ENCODE measurements at regions not wholly inside any gene's neighbourhood (a gene's known extent, or its start where the extent isn't known, plus 50 kb on each side); places are given as distances from the start of the nearest gene placed in this dataset.

DNA sequence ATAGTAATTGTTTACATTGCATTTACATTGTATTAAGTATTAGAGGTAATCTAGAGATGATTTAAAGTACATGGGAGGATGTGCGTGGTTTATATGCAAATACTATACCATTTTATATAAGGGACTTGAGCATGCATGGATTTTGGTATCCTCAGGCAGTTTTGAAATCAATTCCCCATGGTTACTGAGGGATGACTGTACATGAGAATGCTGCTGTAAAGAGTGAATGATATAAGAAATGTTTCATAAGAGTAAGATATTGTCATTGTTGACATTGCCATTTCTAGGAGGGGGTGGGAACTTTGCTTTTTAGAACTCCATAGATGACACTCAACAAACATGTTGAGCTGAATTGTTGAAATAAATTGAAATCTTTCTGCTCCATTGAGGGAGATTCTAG lies 185.0 kb downstream of the SEMA6A start:
- Histone ChIP-seq H3K9me3 (ENCODE audit: control insufficient read depth, insufficient read depth, low read depth, low read length) (no peaks in the 10 kb centered on the region), H3K4me3 (ENCODE audit: low read depth, low read length) (no peak overlapping the region)

DNA sequence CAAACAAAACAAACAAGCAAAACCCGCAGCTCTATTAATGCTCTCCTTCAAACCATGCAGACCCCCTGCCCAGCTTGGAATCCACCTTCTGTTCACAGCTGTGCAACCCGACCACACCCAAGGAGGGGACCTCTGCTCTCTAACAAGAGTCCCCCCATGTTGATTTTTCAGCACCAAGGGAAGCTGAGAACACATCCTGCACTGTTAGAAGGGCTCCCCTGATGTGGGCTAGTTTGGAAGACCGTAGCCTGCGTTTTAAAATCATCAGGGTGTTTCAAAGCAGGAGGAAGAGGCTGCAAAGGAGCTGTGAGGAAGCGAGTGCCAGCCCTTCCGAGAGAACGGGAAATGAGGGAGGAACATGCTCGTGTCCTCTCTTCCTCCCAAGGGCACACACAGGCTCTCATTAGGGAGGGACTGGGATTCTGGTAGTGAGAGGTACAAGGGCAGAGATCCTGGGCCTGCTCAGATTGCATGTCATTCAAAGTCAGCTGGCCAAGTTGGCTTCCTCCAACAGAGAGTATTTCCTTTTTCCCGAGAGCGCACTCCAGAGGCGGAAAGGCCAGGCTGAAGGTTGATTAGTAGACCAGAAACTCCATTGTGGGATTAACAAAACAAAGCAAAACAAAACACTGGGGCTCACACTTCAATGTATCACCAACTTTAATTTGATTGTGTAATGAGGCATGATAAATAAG lies 185.9 kb downstream of the SEMA6A start:
- H3K27ac ChIP-seq (ENCODE audit: low read depth, low read length): no peak overlapping the region
- no peak overlapping the region for H3K4me3 ChIP-seq (ENCODE audit: low read depth, low read length)
- H3K9ac ChIP-seq (ENCODE audit: low read length): no peak overlapping the region
- H3K4me1 ChIP-seq (ENCODE audit: control insufficient read depth, insufficient read depth, low read length): peaks cover 5% of the 10 kb centered on the region
- H3K36me3 ChIP-seq (ENCODE audit: control insufficient read depth, insufficient read depth, low read length): no peaks in the 10 kb centered on the region
- H3K27me3 ChIP-seq (ENCODE audit: control insufficient read depth, insufficient read depth, low read length): no peaks in the 10 kb centered on the region
- H3K9me3 ChIP-seq (ENCODE audit: control insufficient read depth, insufficient read depth, low read depth, low read length): no peaks in the 10 kb centered on the region

More for the DNA sequence above, 185.0 kb downstream of the SEMA6A start:
- no peak overlapping the region for H3K27ac ChIP-seq (ENCODE audit: low read depth, low read length)
- H3K36me3 ChIP-seq (ENCODE audit: control insufficient read depth, insufficient read depth, low read length): no peaks in the 10 kb centered on the region
- peaks cover 5% of the 10 kb centered on the region for H3K4me1 ChIP-seq (ENCODE audit: control insufficient read depth, insufficient read depth, low read length)
- no peaks in the 10 kb centered on the region for H3K27me3 ChIP-seq (ENCODE audit: control insufficient read depth, insufficient read depth, low read length)
- H3K9ac ChIP-seq (ENCODE audit: low read length): no peak overlapping the region

- H3K4me3 ChIP-seq (ENCODE audit: low read depth, low read length): no peak overlapping the region
- no peak overlapping the region for H3K27ac ChIP-seq (ENCODE audit: low read depth, low read length)
- peaks cover 5% of the 10 kb centered on the region for H3K4me1 ChIP-seq (ENCODE audit: control insufficient read depth, insufficient read depth, low read length)
- H3K9me3 ChIP-seq (ENCODE audit: control insufficient read depth, insufficient read depth, low read depth, low read length): no peaks in the 10 kb centered on the region
- no peaks in the 10 kb centered on the region for H3K36me3 ChIP-seq (ENCODE audit: control insufficient read depth, insufficient read depth, low read length)
- H3K27me3 ChIP-seq (ENCODE audit: control insufficient read depth, insufficient read depth, low read length): no peaks in the 10 kb centered on the region
- H3K9ac ChIP-seq (ENCODE audit: low read length): no peak overlapping the region
Observed at GRCh38 chr5:116387738-116388137, 186.9 kb downstream of the SEMA6A start.

DNA sequence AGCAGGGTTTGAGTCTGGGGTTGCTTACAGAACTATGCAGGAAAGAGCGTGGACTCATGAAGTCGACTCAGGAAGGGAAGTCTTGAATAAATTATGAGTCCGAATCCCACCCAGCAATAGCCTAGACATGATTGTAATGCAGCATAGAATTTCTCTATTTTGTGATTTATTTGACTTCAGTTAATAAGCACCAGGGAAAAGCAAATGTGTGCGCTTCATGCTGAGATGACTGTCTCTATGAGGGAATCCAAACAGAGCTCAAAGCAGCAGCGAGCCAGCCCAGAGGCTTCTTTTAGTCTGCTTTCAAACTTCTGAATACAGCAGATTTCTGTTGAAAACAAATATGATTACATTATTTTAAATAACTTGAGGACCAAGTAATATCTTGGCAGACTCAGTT lies 188.0 kb downstream of the SEMA6A start:
- H3K27ac ChIP-seq (ENCODE audit: low read depth, low read length): no peak overlapping the region
- no peaks in the 10 kb centered on the region for H3K36me3 ChIP-seq (ENCODE audit: control insufficient read depth, insufficient read depth, low read length)
- H3K9ac ChIP-seq (ENCODE audit: low read length): no peak overlapping the region

DNA sequence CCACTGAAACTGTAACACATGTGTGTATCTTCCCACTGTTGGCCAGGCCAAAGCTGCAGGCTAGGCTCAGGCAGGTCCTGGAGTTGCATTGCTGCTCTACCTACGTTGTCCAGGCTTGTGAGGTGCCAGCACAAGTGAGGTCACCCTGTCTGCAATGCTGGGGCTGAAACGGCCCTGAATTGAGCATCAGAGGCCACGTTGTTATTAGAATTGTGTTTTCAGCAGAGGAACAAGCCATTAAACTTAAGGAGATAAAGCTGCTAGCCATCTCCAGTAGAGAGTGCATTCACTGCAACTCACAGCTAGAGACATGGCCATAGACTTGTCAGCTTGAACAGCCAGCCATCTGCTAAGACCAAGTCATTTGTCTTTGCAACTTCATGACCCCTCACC lies 191.8 kb downstream of the SEMA6A start:
- H3K27me3 ChIP-seq (ENCODE audit: control insufficient read depth, insufficient read depth, low read length): no peaks in the 10 kb centered on the region
- H3K36me3 ChIP-seq (ENCODE audit: control insufficient read depth, insufficient read depth, low read length): no peaks in the 10 kb centered on the region
- no peaks in the 10 kb centered on the region for H3K4me1 ChIP-seq (ENCODE audit: control insufficient read depth, insufficient read depth, low read length)
- H3K27ac ChIP-seq (ENCODE audit: low read depth, low read length): no peak overlapping the region
- H3K4me3 ChIP-seq (ENCODE audit: low read depth, low read length): no peak overlapping the region
- H3K9me3 ChIP-seq (ENCODE audit: control insufficient read depth, insufficient read depth, low read depth, low read length): no peaks in the 10 kb centered on the region
- no peak overlapping the region for H3K9ac ChIP-seq (ENCODE audit: low read length)

More for the DNA sequence above, 188.0 kb downstream of the SEMA6A start:
- Histone ChIP-seq H3K9me3 (ENCODE audit: control insufficient read depth, insufficient read depth, low read depth, low read length) (no peaks in the 10 kb centered on the region), H3K4me1 (ENCODE audit: control insufficient read depth, insufficient read depth, low read length) (peaks cover 5% of the 10 kb centered on the region), H3K27me3 (ENCODE audit: control insufficient read depth, insufficient read depth, low read length) (no peaks in the 10 kb centered on the region), H3K4me3 (ENCODE audit: low read depth, low read length) (no peak overlapping the region)

- H3K27ac ChIP-seq (ENCODE audit: low read depth, low read length): no peak overlapping the region
Observed at GRCh38 chr5:116382032-116382873, 192.4 kb downstream of the SEMA6A start.

GRCh38 chr5:116381201-116381600 lies 193.4 kb downstream of the SEMA6A start:
- H3K9me3 ChIP-seq (ENCODE audit: control insufficient read depth, insufficient read depth, low read depth, low read length): no peaks in the 10 kb centered on the region
- peaks cover 7% of the 10 kb centered on the region; the same call in 1 of the 2 replicates for H3K4me1 ChIP-seq (ENCODE audit: control insufficient read depth, insufficient read depth, low read length)

More at GRCh38 chr5:116382032-116382873, 192.4 kb downstream of the SEMA6A start:
- H3K27me3 ChIP-seq (ENCODE audit: control insufficient read depth, insufficient read depth, low read length): no peaks in the 10 kb centered on the region
- H3K4me1 ChIP-seq (ENCODE audit: control insufficient read depth, insufficient read depth, low read length): 0 out of 2 replicates have a peak, but pooled peaks cover 1% of the 10 kb centered on the region
- no peaks in the 10 kb centered on the region for H3K9me3 ChIP-seq (ENCODE audit: control insufficient read depth, insufficient read depth, low read depth, low read length)
- H3K36me3 ChIP-seq (ENCODE audit: control insufficient read depth, insufficient read depth, low read length): no peaks in the 10 kb centered on the region
- H3K4me3 ChIP-seq (ENCODE audit: low read depth, low read length): no peak overlapping the region
- no peak overlapping the region for H3K9ac ChIP-seq (ENCODE audit: low read length)

DNA sequence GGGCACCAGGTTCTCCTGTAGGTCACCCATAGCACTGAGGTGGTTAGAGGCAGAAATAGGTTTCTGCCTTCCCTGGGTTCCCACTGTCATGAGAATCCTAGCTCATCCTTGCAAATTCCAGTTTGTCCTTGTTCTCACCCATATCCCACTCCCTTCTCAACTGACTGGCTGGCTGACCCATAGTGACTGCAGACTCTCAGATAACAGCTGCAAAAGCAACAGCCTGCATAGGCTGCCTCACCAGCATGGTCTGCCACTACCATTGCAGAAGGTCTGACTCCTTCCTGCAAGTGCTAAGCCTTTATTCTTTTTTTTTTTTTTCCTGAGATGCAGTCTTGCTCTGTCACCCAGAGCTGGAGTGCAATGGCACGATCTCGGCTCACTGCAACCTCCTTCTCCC lies 194.0 kb downstream of the SEMA6A start:
- H3K4me1 ChIP-seq (ENCODE audit: control insufficient read depth, insufficient read depth, low read length): peaks cover 7% of the 10 kb centered on the region; the same call in 1 of the 2 replicates
- H3K27ac ChIP-seq (ENCODE audit: low read depth, low read length): no peak overlapping the region
- H3K36me3 ChIP-seq (ENCODE audit: control insufficient read depth, insufficient read depth, low read length): no peaks in the 10 kb centered on the region
- no peaks in the 10 kb centered on the region for H3K27me3 ChIP-seq (ENCODE audit: control insufficient read depth, insufficient read depth, low read length)
- no peak overlapping the region for H3K9ac ChIP-seq (ENCODE audit: low read length)
- H3K4me3 ChIP-seq (ENCODE audit: low read depth, low read length): no peak overlapping the region
- no peaks in the 10 kb centered on the region for H3K9me3 ChIP-seq (ENCODE audit: control insufficient read depth, insufficient read depth, low read depth, low read length)

More at GRCh38 chr5:116381201-116381600, 193.4 kb downstream of the SEMA6A start:
- Histone ChIP-seq H3K9ac (ENCODE audit: low read length) (no peak overlapping the region), H3K27me3 (ENCODE audit: control insufficient read depth, insufficient read depth, low read length) (no peaks in the 10 kb centered on the region), H3K36me3 (ENCODE audit: control insufficient read depth, insufficient read depth, low read length) (no peaks in the 10 kb centered on the region), H3K4me3 (ENCODE audit: low read depth, low read length) (no peak overlapping the region), H3K27ac (ENCODE audit: low read depth, low read length) (no peak overlapping the region)

DNA sequence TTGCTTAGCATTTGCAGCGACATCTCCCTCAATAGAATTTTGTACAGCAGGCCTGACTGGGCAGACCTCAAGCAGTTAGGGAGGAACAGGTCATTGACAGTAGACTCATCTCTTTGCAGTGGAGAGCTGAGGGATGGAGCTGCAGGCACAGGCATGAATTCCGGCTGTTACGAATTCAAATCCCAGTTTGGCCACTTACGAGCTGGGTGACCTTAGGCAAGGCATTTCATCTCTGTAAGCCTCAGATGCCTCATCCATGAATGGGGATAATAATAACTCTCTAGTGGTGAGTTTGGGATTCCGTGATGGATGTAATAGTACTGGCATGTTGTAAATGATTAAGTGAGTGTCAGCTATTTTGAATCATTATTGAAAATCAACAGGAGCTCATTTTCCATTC lies 195.3 kb downstream of the SEMA6A start:
- H3K36me3 ChIP-seq (ENCODE audit: control insufficient read depth, insufficient read depth, low read length): no peaks in the 10 kb centered on the region
- no peaks in the 10 kb centered on the region for H3K27me3 ChIP-seq (ENCODE audit: control insufficient read depth, insufficient read depth, low read length)
- H3K4me3 ChIP-seq (ENCODE audit: low read depth, low read length): no peak overlapping the region

DNA sequence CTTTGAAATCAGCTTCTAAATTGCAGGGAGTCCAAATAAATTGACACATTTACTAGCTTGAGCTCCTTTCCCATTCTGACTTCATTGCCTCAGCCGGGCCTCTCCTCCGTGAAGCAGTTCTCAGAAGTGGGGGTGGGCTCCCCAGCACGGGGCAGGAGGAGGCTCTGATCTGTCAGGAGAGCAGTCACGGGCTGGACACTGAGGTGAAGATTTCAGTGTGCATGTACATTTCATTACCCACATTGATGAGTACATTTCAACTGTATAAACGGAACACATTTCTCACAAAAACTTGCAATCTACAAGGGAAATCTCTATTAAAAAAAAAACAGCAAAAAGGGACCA lies 195.9 kb downstream of the SEMA6A start:
- Histone ChIP-seq H3K9me3 (ENCODE audit: control insufficient read depth, insufficient read depth, low read depth, low read length) (no peaks in the 10 kb centered on the region), H3K27ac (ENCODE audit: low read depth, low read length) (no peak overlapping the region), H3K4me1 (ENCODE audit: control insufficient read depth, insufficient read depth, low read length) (peaks cover 7% of the 10 kb centered on the region; the same call in 1 of the 2 replicates), H3K36me3 (ENCODE audit: control insufficient read depth, insufficient read depth, low read length) (no peaks in the 10 kb centered on the region), H3K27me3 (ENCODE audit: control insufficient read depth, insufficient read depth, low read length) (no peaks in the 10 kb centered on the region), H3K9ac (ENCODE audit: low read length) (no peak overlapping the region), H3K4me3 (ENCODE audit: low read depth, low read length) (no peak overlapping the region)

More for the DNA sequence above, 195.3 kb downstream of the SEMA6A start:
- Histone ChIP-seq H3K4me1 (ENCODE audit: control insufficient read depth, insufficient read depth, low read length) (peaks cover 7% of the 10 kb centered on the region; the same call in 1 of the 2 replicates), H3K27ac (ENCODE audit: low read depth, low read length) (no peak overlapping the region), H3K9ac (ENCODE audit: low read length) (no peak overlapping the region), H3K9me3 (ENCODE audit: control insufficient read depth, insufficient read depth, low read depth, low read length) (no peaks in the 10 kb centered on the region)

All from HUES6 (cell line).